Uterus (tissue), 2 donors: ENCODE measurements at regions not wholly inside any gene's neighbourhood (a gene's known extent, or its start where the extent isn't known, plus 50 kb on each side); places are given as distances from the start of the nearest gene placed in this dataset.

Experiments used
- CTCF ChIP-seq, 4 experiments: fragments of 200-600 bp in 2 of 4; fragments of 450-650 bp in 2 of 4; sonication (generic) in 2 of 4; IDR thresholded peaks; one replicate each; pipeline ENCODE4 v1.5.1; 2016 to 2019; ENCODE audit warnings: antibody characterized with exemption in 4 of 4, mild to moderate bottlenecking in 2 of 4, moderate library complexity in 1 of 4
- POLR2A ChIP-seq, 2 donors: fragments of 450-650 bp; IDR thresholded peaks; one replicate each; pipeline ENCODE4 v1.6.1; 2016; ENCODE audit warnings: antibody characterized with exemption in 2 of 2, mild to moderate bottlenecking in 1 of 2, moderate library complexity in 1 of 2

DNA sequence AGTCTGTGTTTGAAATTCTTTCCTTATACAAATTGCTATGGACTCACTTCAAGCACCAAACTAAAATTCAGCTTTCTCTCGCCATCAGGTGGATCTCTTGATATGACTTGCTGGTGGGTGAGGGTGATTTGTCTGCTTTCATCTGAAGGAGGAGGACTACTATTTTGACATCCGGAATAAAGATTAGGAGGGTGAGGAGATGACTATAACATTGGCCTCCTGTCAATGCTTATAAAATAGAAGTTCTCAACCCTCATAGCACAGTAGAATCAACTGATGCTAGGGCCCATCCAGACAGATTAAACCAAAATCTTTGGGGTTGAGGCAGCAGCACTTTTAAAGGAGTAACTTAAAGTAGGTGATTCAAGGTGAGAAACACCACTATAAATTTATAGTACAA, 120.4 kb upstream of the DNAJC10 start:
- no peak for TF ChIP-seq POLR2A (IDR thresholded peaks at IDR 0.05)
- no peak for TF ChIP-seq CTCF (IDR thresholded peaks at IDR 0.05)
